Glutamatergic neuron (in vitro differentiated cells): ENCODE measurements at regions not wholly inside any gene's neighbourhood (a gene's known extent, or its start where the extent isn't known, plus 50 kb on each side); places are given as distances from the start of the nearest gene placed in this dataset.

ENCODE experiments used
- DNase-seq: peaks from one replicate; pipeline ENCODE4 v3.0.0; 2022
- H3K27ac Mint-ChIP-seq: one replicate; pipeline ENCODE4 v1.8.0; 2020; ENCODE audit warnings: mild to moderate bottlenecking, mixed read lengths, inconsistent platforms; ENCODE audit not compliant: unreplicated experiment
- H3K27me3 Mint-ChIP-seq: one replicate; pipeline ENCODE4 v1.8.0; 2020; ENCODE audit warnings: mild to moderate bottlenecking, moderate library complexity, mixed read lengths, inconsistent platforms; ENCODE audit not compliant: unreplicated experiment
- H3K36me3 Mint-ChIP-seq: one replicate; pipeline ENCODE4 v1.8.0; 2020; ENCODE audit warnings: mild to moderate bottlenecking, mixed read lengths, inconsistent platforms; ENCODE audit not compliant: unreplicated experiment
- H3K4me1 Mint-ChIP-seq: one replicate; pipeline ENCODE4 v1.8.0; 2020; ENCODE audit warnings: mild to moderate bottlenecking, low read depth, mixed read lengths, inconsistent platforms; ENCODE audit not compliant: unreplicated experiment
- H3K4me3 Mint-ChIP-seq: one replicate; pipeline ENCODE4 v1.8.0; 2020; ENCODE audit warnings: mild to moderate bottlenecking, mixed read lengths, inconsistent platforms; ENCODE audit not compliant: unreplicated experiment
- H3K9me3 Mint-ChIP-seq: one replicate; pipeline ENCODE4 v1.8.0; 2020; ENCODE audit warnings: mild to moderate bottlenecking, moderate library complexity, mixed read lengths, inconsistent platforms; ENCODE audit not compliant: unreplicated experiment
- CTCF ChIP-seq: fragments of 200-600 bp; sonication (generic); IDR thresholded peaks from one replicate; pipeline ENCODE4 v1.5.0; 2021; ENCODE audit not compliant: partially characterized antibody, unreplicated experiment

- Mint-ChIP-seq H3K36me3 (no peaks in the 10 kb centered on the region), H3K27ac (no peak overlapping the region), H3K27me3 (no peaks in the 10 kb centered on the region), H3K9me3 (no peaks in the 10 kb centered on the region), H3K4me3 (no peak overlapping the region), H3K4me1 (no peaks in the 10 kb centered on the region)
- peak; percentile 21 for TF ChIP-seq CTCF
- DNase-seq = no peak
Measured at GRCh38 chr1:106027871-106028270, 1028.6 kb upstream of the PRMT6 start.

- DNase-seq = no peak
- no peak overlapping the region for H3K27ac Mint-ChIP-seq
- no peaks in the 10 kb centered on the region for H3K36me3 Mint-ChIP-seq
- H3K27me3 Mint-ChIP-seq = no peaks in the 10 kb centered on the region
- TF ChIP-seq CTCF = no peak
- H3K4me1 Mint-ChIP-seq = no peaks in the 10 kb centered on the region
- no peak overlapping the region for H3K4me3 Mint-ChIP-seq
- no peaks in the 10 kb centered on the region for H3K9me3 Mint-ChIP-seq
Measured at GRCh38 chr1:106037526-106037925, 1018.9 kb upstream of the PRMT6 start.

- H3K36me3 Mint-ChIP-seq = no peaks in the 10 kb centered on the region
- H3K4me3 Mint-ChIP-seq = no peak overlapping the region
- no peaks in the 10 kb centered on the region for H3K27me3 Mint-ChIP-seq
- H3K27ac Mint-ChIP-seq = no peak overlapping the region
- peak; percentile 25 for TF ChIP-seq CTCF
- H3K9me3 Mint-ChIP-seq = no peaks in the 10 kb centered on the region
- DNase-seq = no peak
- no peaks in the 10 kb centered on the region for H3K4me1 Mint-ChIP-seq
Measured at GRCh38 chr1:106038260-106038659, 1018.2 kb upstream of the PRMT6 start.

GRCh38 chr1:106043971-106044370 is 1012.5 kb upstream of the PRMT6 start:
- H3K9me3 Mint-ChIP-seq = no peaks in the 10 kb centered on the region
- no peaks in the 10 kb centered on the region for H3K4me1 Mint-ChIP-seq
- no peak overlapping the region for H3K27ac Mint-ChIP-seq
- no peak for DNase-seq
- no peak overlapping the region for H3K4me3 Mint-ChIP-seq
- TF ChIP-seq CTCF = no peak
- H3K27me3 Mint-ChIP-seq = no peaks in the 10 kb centered on the region
- H3K36me3 Mint-ChIP-seq = no peaks in the 10 kb centered on the region

GRCh38 chr1:106047210-106047609 is 1009.3 kb upstream of the PRMT6 start:
- no peak for TF ChIP-seq CTCF
- Mint-ChIP-seq H3K9me3 (no peaks in the 10 kb centered on the region), H3K4me3 (no peak overlapping the region), H3K27me3 (no peaks in the 10 kb centered on the region), H3K4me1 (no peaks in the 10 kb centered on the region), H3K27ac (no peak overlapping the region), H3K36me3 (no peaks in the 10 kb centered on the region)
- no peak for DNase-seq
